Immature natural killer cell (primary cell): ENCODE measurements at regions not wholly inside any gene's neighbourhood (a gene's known extent, or its start where the extent isn't known, plus 50 kb on each side); places are given as distances from the start of the nearest gene placed in this dataset.

Source experiments
- DNase-seq, 3 donors: peaks; one replicate each; pipeline ENCODE4 v3.0.0; 2022; ENCODE audit warnings: mixed read lengths in 1 of 3
- H3K27ac Mint-ChIP-seq, 6 donors: one replicate each; pipeline ENCODE4 v1.8.0; 2020; ENCODE audit warnings: mixed read lengths in 6 of 6, mild to moderate bottlenecking in 5 of 6, inconsistent platforms in 4 of 6, moderate library complexity in 3 of 6
- H3K27me3 Mint-ChIP-seq, 3 donors: one replicate each; pipeline ENCODE4 v1.8.0; 2020 to 2021; ENCODE audit warnings: low read depth in 3 of 3, mild to moderate bottlenecking in 3 of 3, mixed read lengths in 3 of 3, moderate library complexity in 3 of 3, inconsistent platforms in 1 of 3
- H3K36me3 Mint-ChIP-seq, 3 donors: one replicate each; pipeline ENCODE4 v1.8.0; 2020; ENCODE audit warnings: mixed read lengths in 3 of 3, inconsistent platforms in 2 of 3, mild to moderate bottlenecking in 2 of 3
- H3K4me1 Mint-ChIP-seq, 2 donors: one replicate each; pipeline ENCODE4 v1.8.0; 2020; ENCODE audit warnings: inconsistent platforms in 2 of 2, mild to moderate bottlenecking in 2 of 2, mixed read lengths in 2 of 2, moderate library complexity in 1 of 2
- H3K4me3 Mint-ChIP-seq, 5 donors: one replicate each; pipeline ENCODE4 v1.8.0; 2020; ENCODE audit warnings: mild to moderate bottlenecking in 5 of 5, mixed read lengths in 5 of 5, inconsistent platforms in 3 of 5, moderate library complexity in 3 of 5
- H3K9me3 Mint-ChIP-seq, 6 donors: one replicate each; pipeline ENCODE4 v1.8.0; 2020; ENCODE audit warnings: mild to moderate bottlenecking in 6 of 6, mixed read lengths in 6 of 6, inconsistent platforms in 4 of 6, moderate library complexity in 3 of 6

- Mint-ChIP-seq H3K27ac (no peak overlapping the region), H3K36me3 (no peaks in the 10 kb centered on the region), H3K27me3 (peaks cover 0 to 4% (median 4%) of the 10 kb centered on the region in 3 donors), H3K4me1 (no peaks in the 10 kb centered on the region), H3K4me3 (no peak overlapping the region), H3K9me3 (peaks cover 0 to 2% (median 0%) of the 10 kb centered on the region in 6 donors)
- no peak for DNase-seq
Measured at GRCh38 chr3:14323401-14324223, 78.8 kb upstream of the SLC6A6 start.

- DNase-seq = no peak
- peaks cover 0 to 4% (median 4%) of the 10 kb centered on the region in 3 donors for H3K27me3 Mint-ChIP-seq
- H3K4me3 Mint-ChIP-seq = no peak overlapping the region
- H3K4me1 Mint-ChIP-seq = no peaks in the 10 kb centered on the region
- H3K9me3 Mint-ChIP-seq = peaks cover 0 to 2% (median 0%) of the 10 kb centered on the region in 6 donors
- no peaks in the 10 kb centered on the region for H3K36me3 Mint-ChIP-seq
- H3K27ac Mint-ChIP-seq = no peak overlapping the region
Measured at GRCh38 chr3:14324224-14324944, 78.0 kb upstream of the SLC6A6 start.

DNA sequence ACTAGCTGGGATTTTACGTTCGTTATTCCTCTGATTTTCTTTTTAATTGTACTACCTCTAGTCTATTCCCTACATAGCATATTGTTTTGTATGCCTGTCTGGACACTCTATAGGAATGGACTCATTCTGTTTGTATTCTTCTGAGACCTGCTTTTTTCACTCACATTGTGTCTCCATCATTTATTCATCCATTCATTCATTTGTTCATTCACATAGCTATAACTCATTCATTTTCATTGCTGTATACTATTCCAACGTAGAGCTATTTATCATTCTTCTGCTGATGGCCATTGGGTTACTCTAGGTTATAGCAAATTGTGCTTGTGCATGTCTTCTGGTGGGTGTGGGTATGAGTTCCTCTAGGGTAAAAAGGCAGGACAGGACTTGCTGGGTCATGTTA is 74.0 kb upstream of the SLC6A6 start:
- H3K4me1 Mint-ChIP-seq = no peaks in the 10 kb centered on the region
- H3K27me3 Mint-ChIP-seq = peaks cover 0 to 4% (median 2%) of the 10 kb centered on the region in 3 donors

DNA sequence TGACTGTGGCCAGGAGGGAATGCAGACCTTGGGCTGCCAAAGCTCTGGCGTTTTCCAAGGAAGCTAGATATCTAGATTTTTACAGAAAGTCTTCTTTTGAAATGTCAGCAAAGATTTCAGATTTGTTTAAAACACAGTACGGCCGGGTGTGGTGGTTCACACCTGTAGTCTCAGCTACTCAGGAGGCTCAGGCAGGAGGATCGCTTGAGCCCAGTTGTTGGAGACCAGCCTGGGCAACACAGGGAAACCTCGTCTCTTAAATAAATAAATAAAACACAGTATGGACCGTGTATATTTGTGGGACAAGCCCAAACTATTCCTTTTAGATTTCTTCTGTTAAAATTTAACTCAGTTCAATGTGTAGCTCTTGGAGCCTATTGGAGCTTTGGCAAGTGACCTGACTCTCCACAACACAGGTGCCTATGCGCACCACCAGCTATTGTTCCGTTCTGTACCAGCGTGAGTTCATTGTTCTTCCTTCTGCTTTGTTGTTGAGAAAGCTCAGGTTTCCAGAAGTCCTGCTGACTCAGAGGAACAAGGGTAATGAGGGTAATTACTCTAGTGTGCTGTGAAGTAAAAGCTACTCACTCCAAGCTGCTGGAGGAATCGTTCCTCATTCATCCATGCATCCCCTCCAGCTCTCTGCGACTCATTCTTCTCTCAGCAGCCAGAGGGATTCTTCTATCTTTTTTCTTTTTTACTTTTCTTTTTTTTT is 73.1 kb upstream of the SLC6A6 start:
- Mint-ChIP-seq H3K4me3 (no peak overlapping the region), H3K4me1 (no peaks in the 10 kb centered on the region), H3K36me3 (no peaks in the 10 kb centered on the region), H3K27ac (no peak overlapping the region), H3K27me3 (peaks cover 0 to 4% (median 2%) of the 10 kb centered on the region in 3 donors), H3K9me3 (no peaks in the 10 kb centered on the region)
- DNase-seq = no peak

More for the DNA sequence above, 74.0 kb upstream of the SLC6A6 start:
- Mint-ChIP-seq H3K4me3 (no peak overlapping the region), H3K9me3 (no peaks in the 10 kb centered on the region), H3K27ac (no peak overlapping the region), H3K36me3 (no peaks in the 10 kb centered on the region)
- no peak for DNase-seq

- no peaks in the 10 kb centered on the region for H3K4me1 Mint-ChIP-seq
- H3K27ac Mint-ChIP-seq = no peak overlapping the region
- no peaks in the 10 kb centered on the region for H3K36me3 Mint-ChIP-seq
- H3K4me3 Mint-ChIP-seq = no peak overlapping the region
- H3K27me3 Mint-ChIP-seq = peaks cover 2 to 3% (median 2%) of the 10 kb centered on the region in 3 donors
- no peak for DNase-seq
- H3K9me3 Mint-ChIP-seq = no peaks in the 10 kb centered on the region
Measured at GRCh38 chr3:14329842-14330241, 72.6 kb upstream of the SLC6A6 start.

- Mint-ChIP-seq H3K4me1 (no peaks in the 10 kb centered on the region), H3K4me3 (no peak overlapping the region), H3K36me3 (no peaks in the 10 kb centered on the region), H3K9me3 (no peaks in the 10 kb centered on the region), H3K27ac (no peak overlapping the region), H3K27me3 (peaks cover 2 to 4% (median 3%) of the 10 kb centered on the region in 3 donors)
- no peak for DNase-seq
Measured at GRCh38 chr3:14330508-14330907, 71.9 kb upstream of the SLC6A6 start.

GRCh38 chr3:14331251-14331650 is 71.2 kb upstream of the SLC6A6 start:
- Mint-ChIP-seq H3K36me3 (no peaks in the 10 kb centered on the region), H3K27me3 (peaks cover 2 to 4% (median 3%) of the 10 kb centered on the region in 3 donors), H3K4me1 (no peaks in the 10 kb centered on the region), H3K27ac (no peak overlapping the region), H3K4me3 (no peak overlapping the region), H3K9me3 (no peaks in the 10 kb centered on the region)
- DNase-seq = no peak

DNA sequence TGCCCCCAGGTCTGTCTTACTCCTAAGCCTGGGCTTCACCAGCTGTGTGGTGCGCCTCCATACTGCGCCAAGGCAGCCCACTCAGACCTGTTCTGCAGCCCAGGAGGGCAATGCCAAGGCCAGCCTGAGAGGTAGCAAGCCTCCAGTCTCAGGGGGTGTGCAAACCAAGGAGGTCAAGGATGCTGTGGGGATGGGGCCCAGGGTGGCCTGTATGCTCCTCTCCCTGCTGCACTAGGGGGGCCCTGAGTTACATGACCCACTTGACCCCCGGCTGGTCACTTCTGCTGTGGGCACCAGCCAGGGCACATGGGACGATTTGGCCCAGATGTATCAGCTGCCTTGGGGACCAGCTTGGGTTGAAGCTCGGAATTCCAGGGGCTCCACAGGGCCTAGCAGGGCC is 70.0 kb upstream of the SLC6A6 start:
- peaks cover 2 to 6% (median 4%) of the 10 kb centered on the region in 3 donors for H3K27me3 Mint-ChIP-seq
- DNase-seq = no peak
- no peak overlapping the region for H3K27ac Mint-ChIP-seq
- no peaks in the 10 kb centered on the region for H3K4me1 Mint-ChIP-seq
- no peaks in the 10 kb centered on the region for H3K36me3 Mint-ChIP-seq
- H3K4me3 Mint-ChIP-seq = no peak overlapping the region
- no peaks in the 10 kb centered on the region for H3K9me3 Mint-ChIP-seq

GRCh38 chr3:14333215-14333614 is 69.2 kb upstream of the SLC6A6 start:
- Mint-ChIP-seq H3K4me1 (no peaks in the 10 kb centered on the region), H3K27ac (no peak overlapping the region), H3K4me3 (no peak overlapping the region), H3K27me3 (peaks cover 3 to 10% (median 4%) of the 10 kb centered on the region in 3 donors), H3K36me3 (no peaks in the 10 kb centered on the region), H3K9me3 (no peaks in the 10 kb centered on the region)
- no peak for DNase-seq

GRCh38 chr3:14333621-14334020 is 68.8 kb upstream of the SLC6A6 start:
- no peak for DNase-seq
- Mint-ChIP-seq H3K27ac (no peak overlapping the region), H3K36me3 (no peaks in the 10 kb centered on the region), H3K27me3 (peaks cover 2 to 11% (median 3%) of the 10 kb centered on the region in 3 donors), H3K4me1 (no peaks in the 10 kb centered on the region), H3K4me3 (no peak overlapping the region), H3K9me3 (no peaks in the 10 kb centered on the region)

- DNase-seq = no peak
- no peak overlapping the region for H3K4me3 Mint-ChIP-seq
Measured at GRCh38 chr3:14334136-14334535, 68.3 kb upstream of the SLC6A6 start.

DNA sequence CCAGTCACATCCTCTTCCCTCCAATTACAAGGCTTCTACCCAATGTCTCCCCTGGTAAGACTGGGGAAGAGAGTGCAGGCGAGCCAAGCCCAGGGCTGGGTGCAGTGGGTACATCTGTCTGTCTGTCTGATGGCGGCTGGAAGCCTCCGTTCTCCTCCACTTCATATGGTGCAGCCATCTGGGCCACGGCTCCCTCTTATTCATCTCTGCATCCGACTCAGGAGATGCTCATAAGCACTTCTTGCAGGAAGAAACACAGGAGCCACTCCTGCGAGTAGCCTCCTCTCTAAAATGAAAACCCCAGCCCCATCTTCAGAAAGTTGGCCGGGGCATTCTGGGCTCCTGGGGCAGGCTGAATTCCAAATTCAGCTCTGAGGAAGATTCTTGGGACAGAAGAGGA is 67.5 kb upstream of the SLC6A6 start:
- Mint-ChIP-seq H3K27ac (no peak overlapping the region), H3K4me3 (no peak overlapping the region), H3K36me3 (no peaks in the 10 kb centered on the region), H3K27me3 (peaks cover 2 to 11% (median 3%) of the 10 kb centered on the region in 3 donors), H3K4me1 (no peaks in the 10 kb centered on the region), H3K9me3 (no peaks in the 10 kb centered on the region)
- DNase-seq = no peak

More at GRCh38 chr3:14334136-14334535, 68.3 kb upstream of the SLC6A6 start:
- no peaks in the 10 kb centered on the region for H3K9me3 Mint-ChIP-seq
- no peaks in the 10 kb centered on the region for H3K4me1 Mint-ChIP-seq
- H3K27ac Mint-ChIP-seq = no peak overlapping the region
- H3K36me3 Mint-ChIP-seq = no peaks in the 10 kb centered on the region
- peaks cover 2 to 11% (median 3%) of the 10 kb centered on the region in 3 donors for H3K27me3 Mint-ChIP-seq

DNA sequence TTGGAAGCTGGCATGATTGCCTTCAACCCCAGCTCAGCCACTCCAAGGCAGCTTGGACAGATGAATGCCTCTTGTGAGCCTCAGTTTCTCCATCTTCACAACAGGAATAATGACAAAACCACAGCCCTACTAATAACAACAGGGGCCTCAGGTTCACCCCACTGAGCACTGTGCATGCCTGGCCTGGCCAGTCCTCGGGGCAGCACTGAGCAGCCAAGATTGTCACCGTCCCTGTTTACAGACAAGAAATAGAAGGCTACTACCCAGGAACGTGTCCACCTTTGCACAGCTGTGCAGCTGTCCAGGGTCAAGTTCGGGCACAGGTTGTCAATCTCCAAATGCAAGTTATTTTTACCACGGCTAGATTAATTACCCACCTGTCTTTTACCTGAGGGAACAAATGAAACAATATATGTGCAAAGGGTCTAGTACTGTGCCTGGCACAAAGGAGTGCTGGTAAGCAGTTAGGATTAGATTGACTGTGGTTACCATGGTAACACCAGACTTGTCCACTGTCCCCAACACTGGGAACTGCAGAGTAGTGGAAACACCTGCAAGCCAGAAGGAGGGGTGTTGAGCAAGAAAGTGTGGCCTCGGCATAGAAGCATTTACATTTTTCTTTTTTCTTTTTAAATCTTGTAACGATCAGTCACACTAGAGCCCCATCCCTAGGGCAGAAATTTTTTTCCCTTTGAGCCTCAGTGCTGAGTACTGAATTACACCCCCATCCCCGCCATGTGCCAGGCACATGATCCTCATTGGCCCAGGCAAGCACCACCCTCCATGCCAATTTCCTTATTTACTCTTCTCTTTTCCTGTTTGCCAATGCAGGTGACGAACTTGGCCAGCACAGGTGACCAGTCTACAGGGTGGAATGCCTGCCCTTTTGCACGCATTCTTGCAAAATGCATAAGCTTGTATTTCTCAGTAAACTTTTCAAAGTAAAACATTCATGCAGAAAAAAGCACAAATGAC is 66.3 kb upstream of the SLC6A6 start:
- H3K4me1 Mint-ChIP-seq = no peaks in the 10 kb centered on the region
- H3K4me3 Mint-ChIP-seq = no peak overlapping the region
- H3K27me3 Mint-ChIP-seq = peaks cover 2 to 11% (median 3%) of the 10 kb centered on the region in 3 donors
- no peak for DNase-seq
- no peaks in the 10 kb centered on the region for H3K36me3 Mint-ChIP-seq
- H3K27ac Mint-ChIP-seq = no peak overlapping the region
- H3K9me3 Mint-ChIP-seq = no peaks in the 10 kb centered on the region
